ENCODE measurements at regions not wholly inside any gene's neighbourhood (a gene's known extent, or its start where the extent isn't known, plus 50 kb on each side); places are given as distances from the start of the nearest gene placed in this dataset.

DNA sequence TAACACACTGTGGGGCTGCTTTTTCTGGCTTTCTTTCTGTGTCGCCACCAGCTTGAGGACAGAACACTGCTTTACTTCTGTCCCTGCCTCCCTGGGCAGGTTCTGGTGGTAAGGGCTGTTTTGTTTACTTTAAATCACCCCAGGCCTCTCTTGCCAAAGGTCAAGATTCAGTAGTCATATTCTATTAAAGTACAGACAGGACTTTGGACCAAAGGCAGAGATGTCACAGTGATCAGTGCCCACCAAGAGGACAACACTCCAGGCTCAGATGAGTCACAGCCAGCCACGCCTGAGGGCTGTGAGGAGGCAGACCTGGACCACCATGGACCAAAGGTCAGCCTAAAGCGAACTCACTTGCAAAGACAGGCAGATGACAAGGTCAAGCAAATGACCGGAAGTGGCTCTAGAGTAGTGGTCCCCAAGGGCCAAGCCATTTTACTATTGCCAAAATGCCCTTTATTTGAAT, 200.0 kb downstream of the RHOU start:
- no peak overlapping the region for H3K27ac ChIP-seq
- TF ChIP-seq, protein P1, sequence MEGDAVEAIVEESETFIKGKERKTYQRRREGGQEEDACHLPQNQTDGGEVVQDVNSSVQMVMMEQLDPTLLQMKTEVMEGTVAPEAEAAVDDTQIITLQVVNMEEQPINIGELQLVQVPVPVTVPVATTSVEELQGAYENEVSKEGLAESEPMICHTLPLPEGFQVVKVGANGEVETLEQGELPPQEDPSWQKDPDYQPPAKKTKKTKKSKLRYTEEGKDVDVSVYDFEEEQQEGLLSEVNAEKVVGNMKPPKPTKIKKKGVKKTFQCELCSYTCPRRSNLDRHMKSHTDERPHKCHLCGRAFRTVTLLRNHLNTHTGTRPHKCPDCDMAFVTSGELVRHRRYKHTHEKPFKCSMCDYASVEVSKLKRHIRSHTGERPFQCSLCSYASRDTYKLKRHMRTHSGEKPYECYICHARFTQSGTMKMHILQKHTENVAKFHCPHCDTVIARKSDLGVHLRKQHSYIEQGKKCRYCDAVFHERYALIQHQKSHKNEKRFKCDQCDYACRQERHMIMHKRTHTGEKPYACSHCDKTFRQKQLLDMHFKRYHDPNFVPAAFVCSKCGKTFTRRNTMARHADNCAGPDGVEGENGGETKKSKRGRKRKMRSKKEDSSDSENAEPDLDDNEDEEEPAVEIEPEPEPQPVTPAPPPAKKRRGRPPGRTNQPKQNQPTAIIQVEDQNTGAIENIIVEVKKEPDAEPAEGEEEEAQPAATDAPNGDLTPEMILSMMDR (IDR thresholded peaks at IDR 0.05), result no peak
- TF ChIP-seq POLR2A (IDR thresholded peaks at IDR 0.05), result no peak
- 80 to 89% (median 87%) methylated on average over 4 of the region's 4 CpGs for WGBS, 4 donors
- no peaks in the 10 kb centered on the region for H3K36me3 ChIP-seq
- H3K4me1 ChIP-seq, result peaks cover 0 to 51% (median 17%) of the 10 kb centered on the region in 12 donors
- no peak overlapping the region for H3K4me3 ChIP-seq
- intact Hi-C loops (cut with DNase I), result loop anchor here in 1 of 10 donors (5.0 kb wide), 2 partner anchors 122 to 198 kb away; partner anchors contain the start of gene RHOU
- ATAC-seq (no peak), DNase-seq (no peak)
- H3K9me3 ChIP-seq, result peaks cover 0 to under 1% (median 0%) of the 10 kb centered on the region in 12 donors
- peaks cover 0 to 4% (median 0%) of the 10 kb centered on the region in 9 donors for H3K27me3 ChIP-seq

DNA sequence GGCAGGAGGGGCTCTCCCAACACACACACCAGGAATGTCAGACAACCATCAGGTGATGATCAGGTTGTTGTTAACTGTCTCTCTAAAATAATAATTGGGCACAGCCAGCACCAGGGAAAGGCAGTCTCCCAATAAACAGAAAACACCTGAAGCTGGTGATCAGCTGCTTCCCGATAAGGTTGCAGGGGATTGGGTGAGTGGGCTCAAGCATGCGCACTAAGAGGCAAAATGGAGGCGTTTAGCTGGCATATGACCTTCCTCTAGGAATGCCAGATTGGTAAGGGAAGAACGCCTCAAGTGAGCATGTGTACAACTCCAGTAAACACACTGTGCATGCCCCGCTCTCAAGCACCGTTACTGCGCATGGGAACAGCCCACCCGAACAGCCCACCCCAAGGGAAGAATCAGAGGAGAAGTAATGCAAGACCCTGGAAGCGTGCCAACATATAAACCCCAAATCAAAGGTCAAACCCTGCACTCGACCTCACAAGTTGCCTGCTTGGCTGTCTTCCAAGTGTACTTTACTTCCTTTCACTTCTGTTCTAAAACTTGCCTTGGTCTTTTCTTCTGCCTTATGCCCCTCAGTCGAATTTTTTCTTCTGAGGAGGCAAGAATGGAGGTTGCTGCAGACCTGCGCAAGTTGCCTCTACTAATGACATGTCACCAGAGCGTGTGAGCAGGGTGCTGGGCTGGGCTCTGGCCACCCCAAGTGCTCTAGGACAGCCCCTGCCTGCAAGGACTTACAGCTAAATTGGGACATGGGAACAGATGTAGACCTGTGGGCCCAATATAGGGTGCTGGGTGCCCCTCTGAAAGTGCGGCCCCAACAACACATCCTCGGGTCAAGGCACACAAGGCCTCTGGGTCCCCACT, 200.8 kb downstream of the RHOU start:
- Histone ChIP-seq H3K27ac (peak overlapping the region in 1 of 12 donors; percentile 29), H3K4me1 (peaks cover 0 to 59% (median 17%) of the 10 kb centered on the region in 12 donors), H3K36me3 (no peaks in the 10 kb centered on the region), H3K27me3 (peaks cover 0 to 4% (median 0%) of the 10 kb centered on the region in 9 donors), H3K4me3 (no peak overlapping the region), H3K9me3 (no peaks in the 10 kb centered on the region)
- intact Hi-C loops (cut with DNase I), result loop anchor here in 1 of 10 donors (5.0 kb wide), 2 partner anchors 121 to 199 kb away; partner anchors contain the start of gene RHOU
- DNase-seq, result no peak
- TF ChIP-seq, protein P1 (IDR thresholded peaks at IDR 0.05), result no peak
- no peak for TF ChIP-seq POLR2A (IDR thresholded peaks at IDR 0.05)
- ATAC-seq, result no peak
- 79 to 86% (median 80%) methylated on average over 15 of the region's 15 CpGs for WGBS, 4 donors

DNA sequence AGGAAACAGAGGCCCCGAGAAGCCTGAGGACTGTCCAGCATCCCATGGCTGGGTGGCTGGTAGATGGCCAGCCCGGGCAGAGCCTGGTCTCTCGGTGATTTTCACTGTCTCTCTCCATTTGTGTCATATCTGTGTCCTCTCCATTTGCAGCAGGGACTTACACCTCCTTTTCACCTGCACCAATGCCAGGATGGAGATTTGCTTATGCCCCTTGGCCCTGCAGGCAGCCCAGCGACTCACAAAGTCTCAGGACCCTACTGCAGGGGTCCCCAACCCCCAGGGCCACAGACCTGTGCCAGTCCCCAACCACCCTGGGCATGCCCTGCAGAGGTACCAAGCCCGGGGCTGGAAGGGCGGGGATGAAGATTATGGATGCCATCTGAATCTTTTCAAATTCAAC, 201.6 kb downstream of the RHOU start:
- Histone ChIP-seq H3K9me3 (no peaks in the 10 kb centered on the region), H3K4me1 (peaks cover 0 to 63% (median 17%) of the 10 kb centered on the region in 12 donors), H3K27me3 (peaks cover 0 to 4% (median 0%) of the 10 kb centered on the region in 9 donors), H3K4me3 (no peak overlapping the region), H3K27ac (no peak overlapping the region), H3K36me3 (no peaks in the 10 kb centered on the region)
- intact Hi-C loops (cut with DNase I), result loop anchor here in 1 of 10 donors (5.0 kb wide), 2 partner anchors 120 to 200 kb away; partner anchors contain the start of gene RHOU
- TF ChIP-seq, protein P1 (IDR thresholded peaks at IDR 0.05), result no peak
- no peak for TF ChIP-seq POLR2A (IDR thresholded peaks at IDR 0.05)
- DNase-seq (no peak), ATAC-seq (no peak)
- WGBS, 4 donors, result 94 to 95% (median 95%) methylated on average over 5 to 6 of the region's 6 CpGs

DNA sequence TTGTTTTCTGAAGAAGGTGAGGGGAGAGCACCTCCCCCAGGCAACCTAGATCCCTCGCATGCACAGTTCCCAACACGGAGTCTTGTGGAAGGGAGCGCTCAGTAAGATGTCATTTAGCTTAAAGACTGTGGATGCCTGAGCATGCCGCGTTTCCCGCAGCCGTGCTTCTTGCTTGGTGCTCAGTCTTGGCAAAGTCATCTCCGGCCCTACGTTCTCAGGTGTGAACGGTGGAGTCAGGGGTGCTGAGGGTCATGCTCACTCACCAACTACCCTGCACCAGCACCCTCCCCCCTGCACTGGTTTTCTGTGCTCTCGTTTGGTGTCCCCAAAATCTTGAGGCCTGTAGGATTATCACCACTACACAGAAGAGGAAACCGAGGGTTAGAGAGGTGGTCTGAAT, 202.1 kb downstream of the RHOU start:
- TF ChIP-seq, protein P1 (IDR thresholded peaks at IDR 0.05), result no peak
- TF ChIP-seq POLR2A (IDR thresholded peaks at IDR 0.05), result no peak
- DNase-seq, result no peak
- intact Hi-C loops (cut with DNase I), result loop anchor here in 1 of 10 donors (5.0 kb wide), 2 partner anchors 120 to 200 kb away; partner anchors contain the start of gene RHOU

More for the DNA sequence above, 202.1 kb downstream of the RHOU start:
- WGBS, 4 donors, result 94 to 96% (median 95%) methylated on average over 11 to 12 of the region's 12 CpGs
- H3K4me1 ChIP-seq, result peaks cover 0 to 63% (median 17%) of the 10 kb centered on the region in 12 donors
- no peaks in the 10 kb centered on the region for H3K9me3 ChIP-seq
- H3K27me3 ChIP-seq, result peaks cover 0 to 4% (median 0%) of the 10 kb centered on the region in 9 donors
- ATAC-seq, result no peak
- H3K36me3 ChIP-seq, result no peaks in the 10 kb centered on the region
- no peak overlapping the region for H3K4me3 ChIP-seq
- H3K27ac ChIP-seq, result peak overlapping the region in 6 of 12 donors; percentile 65 to 89 (median 74)
